CD4-positive, alpha-beta T cell (primary cell): ENCODE measurements at regions not wholly inside any gene's neighbourhood (a gene's known extent, or its start where the extent isn't known, plus 50 kb on each side); places are given as distances from the start of the nearest gene placed in this dataset.
"Not testable (repeated sequence)": the region's sequence is repeated elsewhere in the genome, so short reads cannot be mapped to it uniquely, and the experiment has no call there.

Experiments
- ATAC-seq: fragments of 200-7000 bp; cut with Tn5 transposase; one replicate; pipeline ENCODE4 v1.10.0; 2022; ENCODE audit warnings: mild to moderate bottlenecking; ENCODE audit not compliant: poor library complexity
- CTCF ChIA-PET: fragments of 350-600 bp; sonication (Branson Sonifier 250); formaldehyde crosslinking; loops from one replicate; lab custom pipeline; 2021; ENCODE audit warnings: antibody characterized with exemption, inconsistent platforms; lab: Charles Lee
- POLR2A ChIA-PET: fragments of 350-600 bp; sonication (Branson Sonifier 250); formaldehyde crosslinking; loops from one replicate; lab custom pipeline; 2021; ENCODE audit warnings: antibody characterized with exemption, inconsistent platforms; lab: Charles Lee
- DNase-seq, 14 experiments: peaks; one replicate each; pipeline ENCODE4 v3.0.0-alpha.2; 2013 to 2020; ENCODE audit warnings: mixed read lengths in 2 of 14
- H3K27ac ChIP-seq, 2 donors: one replicate each; pipeline versions ENCODE4 v1.5.1 to v1.7.0; 2013; ENCODE audit warnings: low read length in 2 of 2, low read depth in 1 of 2, mild to moderate bottlenecking in 1 of 2
- H3K27me3 ChIP-seq, 2 experiments: 1 replicate in 1 of 2; 2 replicates in 1 of 2; pipeline versions ENCODE4 v1.6.1 to v1.7.0; 2013; ENCODE audit warnings: low read length in 2 of 2, control low read depth in 1 of 2, mild to moderate bottlenecking in 1 of 2, moderate library complexity in 1 of 2; ENCODE audit not compliant: insufficient read depth in 2 of 2, control insufficient read depth in 1 of 2
- H3K36me3 ChIP-seq: one replicate; pipeline ENCODE4 v1.6.1; 2013; ENCODE audit warnings: low read length, control low read depth; ENCODE audit not compliant: insufficient read depth
- H3K4me1 ChIP-seq: one replicate; pipeline ENCODE4 v1.6.1; 2013; ENCODE audit warnings: low read length, control low read depth; ENCODE audit not compliant: insufficient read depth
- H3K4me3 ChIP-seq: one replicate; pipeline ENCODE4 v1.5.1; 2013; ENCODE audit warnings: mild to moderate bottlenecking, low read length, moderate library complexity
- H3K9me3 ChIP-seq, 2 experiments: 1 replicate in 1 of 2; 2 replicates in 1 of 2; pipeline versions ENCODE4 v1.6.1 to v1.7.0; 2013; ENCODE audit warnings: low read length in 2 of 2, mild to moderate bottlenecking in 2 of 2, control low read depth in 1 of 2, moderate library complexity in 1 of 2; ENCODE audit not compliant: control insufficient read depth in 1 of 2, insufficient read depth in 1 of 2
- H3K27ac Mint-ChIP-seq: one replicate; pipeline ENCODE4 v1.8.0; 2020; ENCODE audit warnings: mixed read lengths
- H3K27me3 Mint-ChIP-seq: one replicate; pipeline ENCODE4 v1.8.0; 2021; ENCODE audit warnings: mixed read lengths
- H3K36me3 Mint-ChIP-seq: one replicate; pipeline ENCODE4 v1.8.0; 2021; ENCODE audit warnings: low read depth, mixed read lengths
- H3K4me1 Mint-ChIP-seq: one replicate; pipeline ENCODE4 v1.8.0; 2021; ENCODE audit warnings: low read depth, mixed read lengths
- H3K4me3 Mint-ChIP-seq: one replicate; pipeline ENCODE4 v1.8.0; 2020; ENCODE audit warnings: mild to moderate bottlenecking, mixed read lengths
- H3K9me3 Mint-ChIP-seq: one replicate; pipeline ENCODE4 v1.8.0; 2020; ENCODE audit warnings: mixed read lengths
- CTCF ChIP-seq: fragments of 200-600 bp; IDR thresholded peaks from one replicate; pipeline ENCODE4 v1.8.0; 2022; ENCODE audit warnings: antibody characterized with exemption, mild to moderate bottlenecking
- intact Hi-C, 2 experiments: fragments of 100-400 bp; cut with DNase I in 1 of 2; cut with micrococcal nuclease in 1 of 2; formaldehyde crosslinking; loops; one replicate each; pipeline versions ENCODE4 v1.15.1 to v1.9.0; 2023 to 2025; cut with DNase I, micrococcal nuclease

GRCh38 chr2:217353591-217353990 is 493.7 kb upstream of the TNP1 start:
- intact Hi-C loops = no loop called here
- Mint-ChIP-seq H3K27me3 (no peaks in the 10 kb centered on the region), H3K4me1 (no peaks in the 10 kb centered on the region), H3K36me3 (no peaks in the 10 kb centered on the region), H3K9me3 (peaks cover 6% of the 10 kb centered on the region), H3K4me3 (no peak overlapping the region), H3K27ac (no peak overlapping the region)
- CTCF ChIA-PET = no interaction called here
- H3K4me3 ChIP-seq = no peak overlapping the region
- H3K27me3 ChIP-seq = no peaks in the 10 kb centered on the region
- H3K9me3 ChIP-seq = peaks cover 0 to 9% of the 10 kb centered on the region in 2 experiments
- DNase-seq (no peak), ATAC-seq (no peak)
- no peak overlapping the region for H3K27ac ChIP-seq
- POLR2A ChIA-PET = no interaction called here
- no peaks in the 10 kb centered on the region for H3K36me3 ChIP-seq
- TF ChIP-seq CTCF = no peak
- H3K4me1 ChIP-seq = no peaks in the 10 kb centered on the region

GRCh38 chr2:217351378-217351777 is 491.5 kb upstream of the TNP1 start:
- TF ChIP-seq CTCF = no peak
- POLR2A ChIA-PET = no interaction called here
- Mint-ChIP-seq H3K4me1 (no peaks in the 10 kb centered on the region), H3K4me3 (no peak overlapping the region), H3K36me3 (no peaks in the 10 kb centered on the region), H3K27ac (no peak overlapping the region), H3K27me3 (no peaks in the 10 kb centered on the region), H3K9me3 (peaks cover 16% of the 10 kb centered on the region)
- DNase-seq = no peak
- Histone ChIP-seq H3K9me3 (peaks cover 0 to 9% of the 10 kb centered on the region in 2 experiments), H3K4me3 (no peak overlapping the region), H3K27me3 (no peaks in the 10 kb centered on the region), H3K36me3 (no peaks in the 10 kb centered on the region), H3K27ac (no peak overlapping the region), H3K4me1 (no peaks in the 10 kb centered on the region)
- intact Hi-C loops = no loop called here
- CTCF ChIA-PET = no interaction called here
- ATAC-seq = no peak

- peaks cover 16% of the 10 kb centered on the region for H3K9me3 Mint-ChIP-seq
- H3K36me3 Mint-ChIP-seq = no peaks in the 10 kb centered on the region
- Histone ChIP-seq H3K4me1 (no peaks in the 10 kb centered on the region), H3K27ac (no peak overlapping the region), H3K36me3 (no peaks in the 10 kb centered on the region), H3K4me3 (no peak overlapping the region), H3K27me3 (no peaks in the 10 kb centered on the region), H3K9me3 (peaks cover 0 to 9% of the 10 kb centered on the region in 2 experiments)
- no peaks in the 10 kb centered on the region for H3K4me1 Mint-ChIP-seq
- no peaks in the 10 kb centered on the region for H3K27me3 Mint-ChIP-seq
- no peak overlapping the region for H3K27ac Mint-ChIP-seq
- no peak for DNase-seq
- intact Hi-C loops = no loop called here
- ATAC-seq = no peak
- H3K4me3 Mint-ChIP-seq = no peak overlapping the region
- CTCF ChIA-PET = no interaction called here
- POLR2A ChIA-PET = no interaction called here
- TF ChIP-seq CTCF = no peak
Observed at GRCh38 chr2:217349251-217349650, 489.4 kb upstream of the TNP1 start.

- DNase-seq, H3K4me3 ChIP-seq, POLR2A ChIA-PET, ATAC-seq, CTCF ChIA-PET, H3K27me3 Mint-ChIP-seq, H3K27ac Mint-ChIP-seq, H3K27ac ChIP-seq, H3K27me3 ChIP-seq, H3K4me1 ChIP-seq, H3K4me3 Mint-ChIP-seq, H3K36me3 ChIP-seq, H3K36me3 Mint-ChIP-seq, intact Hi-C loops, H3K4me1 Mint-ChIP-seq, H3K9me3 ChIP-seq: not testable (repeated sequence)
- peaks cover 16% of the 10 kb centered on the region for H3K9me3 Mint-ChIP-seq
Observed at GRCh38 chr2:217347630-217348029, 487.8 kb upstream of the TNP1 start.

GRCh38 chr2:217346043-217346442 is 486.2 kb upstream of the TNP1 start:
- H3K4me3 Mint-ChIP-seq, H3K27me3 Mint-ChIP-seq, ATAC-seq, H3K27me3 ChIP-seq, DNase-seq, H3K4me3 ChIP-seq, H3K4me1 ChIP-seq, CTCF ChIA-PET, H3K36me3 Mint-ChIP-seq, H3K4me1 Mint-ChIP-seq, H3K9me3 ChIP-seq, H3K27ac ChIP-seq, H3K36me3 ChIP-seq, POLR2A ChIA-PET, H3K27ac Mint-ChIP-seq, intact Hi-C loops: not testable (repeated sequence)
- peaks cover 16% of the 10 kb centered on the region for H3K9me3 Mint-ChIP-seq
